GM19467 (cell line): ENCODE measurements at regions not wholly inside any gene's neighbourhood (a gene's known extent, or its start where the extent isn't known, plus 50 kb on each side); places are given as distances from the start of the nearest gene placed in this dataset.
A peak's percentile ranks its signal among the peaks of the same experiment; 100 is the strongest.

ENCODE experiments used
- ATAC-seq: cut with Tn5 transposase; IDR thresholded peaks from one replicate; pipeline ENCODE4 v1.9.1; 2021; ENCODE audit warnings: mild to moderate bottlenecking, moderate library complexity; ENCODE audit not compliant: unreplicated experiment

GRCh38 chrX:39313146-39313545, 511.9 kb downstream of the MID1IP1 start:
- ATAC-seq: no peak

GRCh38 chrX:39318506-39319343, 517.5 kb downstream of the MID1IP1 start:
- ATAC-seq: no peak

- no peak for ATAC-seq
Observed at GRCh38 chrX:39320165-39320564, 518.9 kb downstream of the MID1IP1 start.

GRCh38 chrX:39322496-39322895, 521.2 kb downstream of the MID1IP1 start:
- no peak for ATAC-seq

- no peak for ATAC-seq
Observed at GRCh38 chrX:39324233-39324930, 523.1 kb downstream of the MID1IP1 start.

GRCh38 chrX:39327255-39327654, 526.0 kb downstream of the MID1IP1 start:
- ATAC-seq: no peak

GRCh38 chrX:39327705-39328104, 526.4 kb downstream of the MID1IP1 start:
- ATAC-seq: no peak

- no peak for ATAC-seq
Observed at GRCh38 chrX:39328661-39329060, 527.4 kb downstream of the MID1IP1 start.

GRCh38 chrX:39331082-39331704, 529.9 kb downstream of the MID1IP1 start:
- ATAC-seq: no peak

GRCh38 chrX:39333451-39333850, 532.2 kb downstream of the MID1IP1 start:
- no peak for ATAC-seq

- ATAC-seq: no peak
Observed at GRCh38 chrX:39335513-39336235, 534.4 kb downstream of the MID1IP1 start.

- peak; percentile 74 for ATAC-seq
Observed at GRCh38 chrX:39336671-39337311, 535.5 kb downstream of the MID1IP1 start.

- ATAC-seq: no peak
Observed at GRCh38 chrX:39337451-39337850, 536.2 kb downstream of the MID1IP1 start.

GRCh38 chrX:39338583-39338982, 537.3 kb downstream of the MID1IP1 start:
- ATAC-seq: no peak

- no peak for ATAC-seq
Observed at GRCh38 chrX:39356119-39356807, 555.0 kb downstream of the MID1IP1 start.

- no peak for ATAC-seq
Observed at GRCh38 chrX:39360101-39360500, 558.8 kb downstream of the MID1IP1 start.

- no peak for ATAC-seq
Observed at GRCh38 chrX:39361736-39362135, 560.5 kb downstream of the MID1IP1 start.

GRCh38 chrX:39367416-39367815, 566.2 kb downstream of the MID1IP1 start:
- ATAC-seq: no peak

- no peak for ATAC-seq
Observed at GRCh38 chrX:39372115-39372514, 570.9 kb downstream of the MID1IP1 start.

GRCh38 chrX:39377157-39377556, 575.9 kb downstream of the MID1IP1 start:
- ATAC-seq: no peak
